Gastroesophageal sphincter (tissue), 4 donors: ENCODE measurements at regions not wholly inside any gene's neighbourhood (a gene's known extent, or its start where the extent isn't known, plus 50 kb on each side); places are given as distances from the start of the nearest gene placed in this dataset.

Experiments
- ATAC-seq: fragments of 150-250 bp; one replicate; pipeline ENCODE4 v1.9.1; 2016; ENCODE audit warnings: mild to moderate bottlenecking, moderate library complexity
- H3K27ac ChIP-seq, 4 donors: fragments of 200-600 bp; sonication (generic) in 3 of 4; 1 replicate in 3 of 4; 2 replicates in 1 of 4; pipeline ENCODE4 v1.5.1; 2016 to 2019
- H3K27me3 ChIP-seq: fragments of 200-600 bp; sonication (generic); one replicate; pipeline ENCODE4 v1.5.1; 2019
- H3K36me3 ChIP-seq, 2 donors: fragments of 200-600 bp; sonication (generic); one replicate each; pipeline ENCODE4 v1.5.1; 2019; ENCODE audit warnings: control low read depth in 1 of 2
- H3K4me1 ChIP-seq, 3 donors: fragments of 200-600 bp; sonication (generic); 1 replicate in 2 of 3; 2 replicates in 1 of 3; pipeline ENCODE4 v1.5.1; 2016 to 2019; ENCODE audit warnings: control low read depth in 2 of 3
- H3K4me3 ChIP-seq, 2 donors: fragments of 200-600 bp; sonication (generic); one replicate each; pipeline ENCODE4 v1.5.1; 2019; ENCODE audit warnings: mild to moderate bottlenecking in 1 of 2, moderate library complexity in 1 of 2
- H3K9me3 ChIP-seq, 3 donors: fragments of 200-600 bp; sonication (generic); one replicate each; pipeline ENCODE4 v1.5.1; 2017 to 2019; ENCODE audit warnings: control low read depth in 2 of 3
- CTCF ChIP-seq, 4 experiments: fragments of 200-600 bp in 2 of 4; fragments of 450-650 bp in 2 of 4; sonication (generic) in 1 of 4; IDR thresholded peaks; one replicate each; pipeline ENCODE4 v1.5.1; 2017 to 2019; ENCODE audit warnings: antibody characterized with exemption in 4 of 4, mild to moderate bottlenecking in 2 of 4, moderate library complexity in 2 of 4
- EP300 ChIP-seq: sonication (generic); formaldehyde crosslinking; IDR thresholded peaks from one replicate; pipeline ENCODE4 v1.6.1; 2017; ENCODE audit warnings: antibody characterized with exemption, mild to moderate bottlenecking
- POLR2A ChIP-seq, 2 donors: fragments of 450-650 bp; IDR thresholded peaks; one replicate each; pipeline ENCODE4 v1.6.1; 2017; ENCODE audit warnings: antibody characterized with exemption in 2 of 2, mild to moderate bottlenecking in 2 of 2, moderate library complexity in 1 of 2
- POLR2AphosphoS5 ChIP-seq: sonication (generic); formaldehyde crosslinking; IDR thresholded peaks from one replicate; pipeline ENCODE4 v1.6.1; 2017; ENCODE audit warnings: antibody characterized with exemption
- WGBS, 2 donors: methylation state at CpG; one replicate each; pipeline ENCODE4 v1.1.5; 2018; ENCODE audit warnings: low coverage in 1 of 2; 5-methylcytosine and 5-hydroxymethylcytosine counted together

GRCh38 chr15:46258056-46258455 is 623.2 kb downstream of the SQOR start:
- Histone ChIP-seq H3K36me3 (no peaks in the 10 kb centered on the region), H3K4me1 (no peaks in the 10 kb centered on the region), H3K27me3 (no peaks in the 10 kb centered on the region), H3K9me3 (peaks cover 0 to 12% (median 0%) of the 10 kb centered on the region in 3 donors), H3K4me3 (no peak overlapping the region), H3K27ac (no peak overlapping the region)
- TF ChIP-seq POLR2AphosphoS5 (no peak), CTCF (IDR thresholded peaks at IDR 0.05) (no peak), EP300 (no peak), POLR2A (IDR thresholded peaks at IDR 0.05) (no peak)
- no peak for ATAC-seq
- 68 to 75% methylated on average over 5 of the region's 5 CpGs for WGBS, 2 donors

- no peak for ATAC-seq
- no CpG with 5 or more reads among the region's 3 CpGs for WGBS, 2 donors
- Histone ChIP-seq H3K27me3 (no peaks in the 10 kb centered on the region), H3K9me3 (peaks cover 0 to 12% (median 0%) of the 10 kb centered on the region in 3 donors), H3K4me1 (no peaks in the 10 kb centered on the region), H3K27ac (no peak overlapping the region), H3K4me3 (no peak overlapping the region), H3K36me3 (no peaks in the 10 kb centered on the region)
- TF ChIP-seq POLR2A (IDR thresholded peaks at IDR 0.05): no peak
- TF ChIP-seq EP300: no peak
- TF ChIP-seq POLR2AphosphoS5: no peak
- TF ChIP-seq CTCF (IDR thresholded peaks at IDR 0.05): no peak
Observed at GRCh38 chr15:46260937-46261336, 626.1 kb downstream of the SQOR start.

- Histone ChIP-seq H3K9me3 (peaks cover 0 to 6% (median 0%) of the 10 kb centered on the region in 3 donors), H3K4me3 (no peak overlapping the region), H3K4me1 (no peaks in the 10 kb centered on the region), H3K36me3 (no peaks in the 10 kb centered on the region), H3K27ac (no peak overlapping the region), H3K27me3 (no peaks in the 10 kb centered on the region)
- TF ChIP-seq POLR2AphosphoS5 (no peak), POLR2A (IDR thresholded peaks at IDR 0.05) (no peak), EP300 (no peak), CTCF (IDR thresholded peaks at IDR 0.05) (no peak)
- ATAC-seq: no peak
- 48 to 77% methylated on average over 3 of the region's 3 CpGs for WGBS, 2 donors
Observed at GRCh38 chr15:46265664-46266347, 631.0 kb downstream of the SQOR start.

- TF ChIP-seq EP300 (no peak), POLR2AphosphoS5 (no peak), POLR2A (IDR thresholded peaks at IDR 0.05) (no peak), CTCF (IDR thresholded peaks at IDR 0.05) (no peak)
- 69 to 83% methylated on average over 1 to 2 of the region's 2 CpGs for WGBS, 2 donors
- no peak for ATAC-seq
Observed at GRCh38 chr15:46266661-46267060, 631.8 kb downstream of the SQOR start.

GRCh38 chr15:46270481-46271147 is 635.8 kb downstream of the SQOR start:
- WGBS, 2 donors: 70 to 71% methylated on average over 4 to 5 of the region's 5 CpGs
- Histone ChIP-seq H3K27me3 (no peaks in the 10 kb centered on the region), H3K4me1 (no peaks in the 10 kb centered on the region), H3K9me3 (no peaks in the 10 kb centered on the region), H3K27ac (no peak overlapping the region), H3K36me3 (no peaks in the 10 kb centered on the region), H3K4me3 (no peak overlapping the region)
- no peak for TF ChIP-seq POLR2A (IDR thresholded peaks at IDR 0.05)
- no peak for ATAC-seq

More at GRCh38 chr15:46266661-46267060, 631.8 kb downstream of the SQOR start:
- H3K27ac ChIP-seq: no peak overlapping the region
- no peaks in the 10 kb centered on the region for H3K4me1 ChIP-seq
- no peaks in the 10 kb centered on the region for H3K36me3 ChIP-seq
- H3K4me3 ChIP-seq: no peak overlapping the region
- no peaks in the 10 kb centered on the region for H3K27me3 ChIP-seq
- no peaks in the 10 kb centered on the region for H3K9me3 ChIP-seq
